ENCODE measurements at regions not wholly inside any gene's neighbourhood (a gene's known extent, or its start where the extent isn't known, plus 50 kb on each side); places are given as distances from the start of the nearest gene placed in this dataset.

- Histone ChIP-seq H3K36me3 (no peaks in the 10 kb centered on the region), H3K27ac (no peak overlapping the region), H3K4me3 (no peak overlapping the region), H3K27me3 (no peaks in the 10 kb centered on the region), H3K4me1 (no peaks in the 10 kb centered on the region), H3K9me3 (peaks cover 0 to 5% of the 10 kb centered on the region in 2 donors)
- no peak for DNase-seq (ENCODE audit: low spot score)
- TF ChIP-seq CTCF (IDR thresholded peaks at IDR 0.05): no peak
These were observed 97.6 kb upstream of the SIM2 start for GRCh38 chr21:36601362-36601761.

- DNase-seq (ENCODE audit: low spot score): no peak
- H3K4me3 ChIP-seq: no peak overlapping the region
- no peaks in the 10 kb centered on the region for H3K4me1 ChIP-seq
- H3K36me3 ChIP-seq: no peaks in the 10 kb centered on the region
- no peak for TF ChIP-seq CTCF (IDR thresholded peaks at IDR 0.05)
- H3K27me3 ChIP-seq: no peaks in the 10 kb centered on the region
- no peak overlapping the region for H3K27ac ChIP-seq
- peaks cover 0 to 5% of the 10 kb centered on the region in 2 donors for H3K9me3 ChIP-seq
These were observed 96.2 kb upstream of the SIM2 start for GRCh38 chr21:36602735-36603134.

- Histone ChIP-seq H3K4me1 (no peaks in the 10 kb centered on the region), H3K9me3 (peaks cover 0 to 5% of the 10 kb centered on the region in 2 donors), H3K36me3 (no peaks in the 10 kb centered on the region), H3K4me3 (no peak overlapping the region), H3K27ac (no peak overlapping the region), H3K27me3 (no peaks in the 10 kb centered on the region)
- no peak for DNase-seq (ENCODE audit: low spot score)
- no peak for TF ChIP-seq CTCF (IDR thresholded peaks at IDR 0.05)
These were observed 95.7 kb upstream of the SIM2 start for GRCh38 chr21:36603221-36603620.

- no peak overlapping the region for H3K4me3 ChIP-seq
- H3K4me1 ChIP-seq: no peaks in the 10 kb centered on the region
- no peak for TF ChIP-seq CTCF (IDR thresholded peaks at IDR 0.05)
- H3K36me3 ChIP-seq: no peaks in the 10 kb centered on the region
- no peak overlapping the region for H3K27ac ChIP-seq
- peaks cover 0 to 8% of the 10 kb centered on the region in 2 donors for H3K9me3 ChIP-seq
- no peaks in the 10 kb centered on the region for H3K27me3 ChIP-seq
- no peak for DNase-seq (ENCODE audit: low spot score)
These were observed 93.5 kb upstream of the SIM2 start for GRCh38 chr21:36605426-36605825.

GRCh38 chr21:36606287-36606982 lies 92.5 kb upstream of the SIM2 start:
- no peak overlapping the region for H3K27ac ChIP-seq
- H3K9me3 ChIP-seq: peaks cover 0 to 8% of the 10 kb centered on the region in 2 donors
- no peak overlapping the region for H3K4me3 ChIP-seq
- TF ChIP-seq CTCF (IDR thresholded peaks at IDR 0.05): no peak
- DNase-seq (ENCODE audit: low spot score): no peak
- no peaks in the 10 kb centered on the region for H3K4me1 ChIP-seq
- no peaks in the 10 kb centered on the region for H3K27me3 ChIP-seq
- no peaks in the 10 kb centered on the region for H3K36me3 ChIP-seq

- H3K36me3 ChIP-seq: no peaks in the 10 kb centered on the region
- peaks cover 0 to 8% of the 10 kb centered on the region in 2 donors for H3K9me3 ChIP-seq
- H3K4me1 ChIP-seq: no peaks in the 10 kb centered on the region
- H3K27ac ChIP-seq: no peak overlapping the region
- no peak overlapping the region for H3K4me3 ChIP-seq
- DNase-seq (ENCODE audit: low spot score): no peak
- no peak for TF ChIP-seq CTCF (IDR thresholded peaks at IDR 0.05)
- H3K27me3 ChIP-seq: no peaks in the 10 kb centered on the region
These were observed 92.0 kb upstream of the SIM2 start for GRCh38 chr21:36606983-36607325.
